Common myeloid progenitor, CD34-positive (primary cell): ENCODE measurements at regions not wholly inside any gene's neighbourhood (a gene's known extent, or its start where the extent isn't known, plus 50 kb on each side); places are given as distances from the start of the nearest gene placed in this dataset.

Experiments
- CTCF ChIA-PET: fragments of 350-600 bp; sonication (Branson Sonifier 250); formaldehyde crosslinking; loops from one replicate; lab custom pipeline; 2021; ENCODE audit warnings: antibody characterized with exemption; lab: Charles Lee
- POLR2A ChIA-PET: fragments of 350-600 bp; sonication (Branson Sonifier 250); formaldehyde crosslinking; loops from one replicate; lab custom pipeline; 2021; ENCODE audit warnings: antibody characterized with exemption; lab: Charles Lee
- DNase-seq, 3 donors: peaks; one replicate each; pipeline versions ENCODE4 v3.0.0 to v3.0.0-alpha.2; 2013
- H3K27ac ChIP-seq, 2 experiments: 1 replicate in 1 of 2; 2 replicates in 1 of 2; pipeline ENCODE4 v1.7.0; 2013; ENCODE audit warnings: inconsistent platforms in 2 of 2, low read length in 2 of 2, mild to moderate bottlenecking in 2 of 2, low read depth in 1 of 2, moderate library complexity in 1 of 2; ENCODE audit not compliant: severe bottlenecking in 2 of 2, insufficient read depth in 1 of 2, poor library complexity in 1 of 2
- H3K27me3 ChIP-seq, 5 experiments: replicated peaks in 2 of 5; 1 replicate in 3 of 5; 2 replicates in 2 of 5; pipeline versions ENCODE4 v1.6.1 to v1.7.0; 2013; ENCODE audit warnings: low read length in 4 of 5, mild to moderate bottlenecking in 2 of 5, moderate library complexity in 2 of 5, inconsistent platforms in 1 of 5; ENCODE audit not compliant: insufficient read depth in 5 of 5, control insufficient read depth in 4 of 5
- H3K36me3 ChIP-seq, 4 experiments: 1 replicate in 2 of 4; 2 replicates in 2 of 4; pipeline versions ENCODE4 v1.6.1 to v1.7.0; 2013; ENCODE audit warnings: low read length in 3 of 4, control low read depth in 1 of 4, mild to moderate bottlenecking in 1 of 4; ENCODE audit not compliant: control insufficient read depth in 4 of 4, insufficient read depth in 4 of 4
- H3K4me1 ChIP-seq, 4 experiments: 1 replicate in 3 of 4; 2 replicates in 1 of 4; pipeline versions ENCODE4 v1.6.1 to v1.7.1; 2013; ENCODE audit warnings: low read length in 3 of 4, mild to moderate bottlenecking in 3 of 4, control low read depth in 1 of 4, inconsistent platforms in 1 of 4, moderate library complexity in 1 of 4; ENCODE audit not compliant: control insufficient read depth in 4 of 4, insufficient read depth in 4 of 4; ENCODE audit errors: control extremely low read depth in 1 of 4
- H3K4me3 ChIP-seq, 7 experiments: 1 replicate in 4 of 7; 2 replicates in 3 of 7; pipeline versions ENCODE4 v1.5.1 to v1.7.0; 2013; ENCODE audit warnings: mild to moderate bottlenecking in 7 of 7, low read length in 6 of 7, moderate library complexity in 6 of 7, inconsistent platforms in 2 of 7, low read depth in 2 of 7, control low read depth in 1 of 7; ENCODE audit not compliant: insufficient read depth in 4 of 7, control insufficient read depth in 1 of 7; ENCODE audit errors: extremely low read depth in 1 of 7
- H3K9me3 ChIP-seq, 5 experiments: 1 replicate in 4 of 5; 2 replicates in 1 of 5; pipeline versions ENCODE4 v1.6.1 to v1.7.1; 2013; ENCODE audit warnings: low read length in 4 of 5, mild to moderate bottlenecking in 2 of 5, inconsistent platforms in 1 of 5, low read depth in 1 of 5, moderate library complexity in 1 of 5; ENCODE audit not compliant: control insufficient read depth in 4 of 5, insufficient read depth in 2 of 5; ENCODE audit errors: control extremely low read depth in 1 of 5
- WGBS: methylation state at CpG from one replicate; pipeline ENCODE4 v1.1.5; 2013; ENCODE audit not compliant: insufficient coverage; 5-methylcytosine and 5-hydroxymethylcytosine counted together

DNA sequence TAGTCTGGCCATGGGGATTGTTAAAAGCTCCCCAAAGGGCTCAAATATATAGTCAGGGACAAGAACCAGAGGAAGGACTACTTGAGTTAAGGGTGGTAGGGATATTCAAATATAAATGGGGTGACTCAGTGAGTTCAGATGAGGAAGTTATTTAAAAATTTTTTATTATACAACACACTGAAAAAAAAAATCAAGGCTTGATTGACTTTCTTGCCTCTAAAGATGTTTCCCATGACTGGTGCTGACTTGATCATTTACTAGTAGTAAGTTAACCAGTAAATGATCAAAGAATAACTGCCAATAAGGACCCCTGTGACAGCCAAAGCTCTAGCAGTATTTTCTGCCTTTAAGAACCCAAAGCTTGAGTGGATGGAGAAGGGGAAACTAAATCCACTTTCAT, 357.6 kb upstream of the NR5A2 start:
- POLR2A ChIA-PET: no interaction called here
- CTCF ChIA-PET: no interaction called here

DNA sequence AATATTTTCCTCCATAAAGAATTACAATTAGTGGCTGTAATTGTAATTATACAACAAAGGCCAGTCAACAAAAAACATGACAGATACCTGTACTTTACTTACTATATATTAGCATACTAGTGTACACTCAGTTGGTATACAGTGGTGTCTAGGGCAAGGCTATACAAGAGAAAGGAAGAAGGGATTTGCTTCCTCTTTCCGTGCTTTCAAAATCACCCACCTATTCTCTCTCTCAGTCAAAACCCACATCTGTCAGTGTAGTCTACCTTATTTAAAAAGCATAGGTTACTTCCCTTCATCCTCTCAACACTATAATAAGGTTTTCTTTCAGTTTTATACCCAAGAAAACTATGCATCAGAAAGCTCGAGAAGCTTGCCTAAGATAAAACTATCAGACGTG, 355.8 kb upstream of the NR5A2 start:
- no peak overlapping the region for H3K27ac ChIP-seq
- H3K4me1 ChIP-seq: no peaks in the 10 kb centered on the region
- no peak overlapping the region for H3K4me3 ChIP-seq
- POLR2A ChIA-PET: no interaction called here
- H3K27me3 ChIP-seq: no peaks in the 10 kb centered on the region
- DNase-seq: no peak
- no CpG with 5 or more reads among the region's 3 CpGs for WGBS
- no peaks in the 10 kb centered on the region for H3K36me3 ChIP-seq
- CTCF ChIA-PET: no interaction called here
- peaks cover 0 to 4% (median 0%) of the 10 kb centered on the region in 5 experiments for H3K9me3 ChIP-seq

More for the DNA sequence above, 357.6 kb upstream of the NR5A2 start:
- H3K9me3 ChIP-seq: peaks cover 0 to 4% (median 0%) of the 10 kb centered on the region in 5 experiments
- H3K27ac ChIP-seq: no peak overlapping the region
- DNase-seq: no peak
- H3K4me3 ChIP-seq: no peak overlapping the region
- no peaks in the 10 kb centered on the region for H3K36me3 ChIP-seq
- no peaks in the 10 kb centered on the region for H3K27me3 ChIP-seq
- H3K4me1 ChIP-seq: no peaks in the 10 kb centered on the region

DNA sequence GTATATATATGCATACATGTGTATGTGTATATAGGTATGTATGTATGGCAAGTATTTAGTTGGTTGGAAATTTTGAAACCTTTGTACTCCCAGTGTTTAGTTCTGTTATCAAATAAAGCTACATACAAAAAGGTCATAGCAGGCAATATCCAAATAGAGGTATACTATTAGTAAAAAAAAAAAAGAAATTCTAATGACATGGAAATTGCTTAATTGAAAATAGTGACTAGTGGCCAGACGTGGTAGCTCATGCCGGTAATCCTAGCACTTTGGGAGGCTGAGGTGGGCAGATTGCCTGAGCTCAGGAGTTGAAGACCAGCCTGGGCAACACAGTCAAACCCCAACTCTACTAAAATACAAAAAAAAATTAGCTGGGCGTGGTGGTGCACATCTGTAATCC, 351.6 kb upstream of the NR5A2 start:
- 100% methylated on average over 2 of the region's 3 CpGs for WGBS
- Histone ChIP-seq H3K9me3 (peaks cover 0 to 4% (median 0%) of the 10 kb centered on the region in 5 experiments), H3K27me3 (no peaks in the 10 kb centered on the region), H3K4me1 (no peaks in the 10 kb centered on the region), H3K36me3 (no peaks in the 10 kb centered on the region), H3K4me3 (no peak overlapping the region), H3K27ac (no peak overlapping the region)
- ChIA-PET CTCF (no interaction called here), POLR2A (no interaction called here)
- no peak for DNase-seq

DNA sequence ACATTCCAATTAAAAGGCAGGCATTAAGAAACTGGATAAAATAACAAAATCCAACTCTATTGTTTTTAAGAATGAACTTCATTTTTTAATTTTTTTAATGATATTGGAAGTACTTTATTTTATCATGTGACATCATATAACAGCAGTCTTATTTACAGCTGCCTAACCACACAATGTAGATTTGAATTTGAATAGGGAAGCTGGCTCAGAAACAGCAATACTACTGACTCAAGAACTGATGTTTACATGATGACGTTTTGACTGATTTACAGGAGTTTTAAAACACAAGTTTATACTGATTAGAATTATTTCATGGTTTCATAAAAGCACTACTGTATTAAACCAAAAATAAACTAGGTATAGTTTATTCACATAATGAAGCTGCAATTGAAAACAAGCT, 348.7 kb upstream of the NR5A2 start:
- CTCF ChIA-PET: interaction anchor here (0.8 to 1.1 kb wide), 2 partner anchors 9 to 579 kb away, joined by 3 read pairs; no protein-coding TSS in a partner anchor

DNA sequence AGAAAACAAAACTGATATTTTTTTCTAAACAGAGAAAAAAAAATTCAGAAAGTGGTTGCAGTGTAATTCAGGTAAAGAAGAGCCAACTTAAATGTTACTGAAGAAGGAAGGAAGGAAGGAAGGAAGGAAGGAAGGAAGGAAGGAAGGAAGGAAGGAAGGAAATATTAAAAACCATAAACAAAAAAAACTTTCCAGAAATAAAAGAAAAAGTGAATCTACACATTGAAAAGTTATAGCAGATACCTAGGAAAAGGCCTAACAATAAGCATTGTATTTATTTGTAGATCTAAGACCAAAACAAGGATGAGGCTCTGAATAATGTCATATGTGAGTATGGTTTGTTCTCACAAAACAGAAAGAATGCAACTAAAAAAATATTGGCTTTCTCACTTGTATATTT, 345.4 kb upstream of the NR5A2 start:
- no peaks in the 10 kb centered on the region for H3K27me3 ChIP-seq
- peaks cover 0 to 3% (median 0%) of the 10 kb centered on the region in 4 experiments for H3K4me1 ChIP-seq
- no peaks in the 10 kb centered on the region for H3K36me3 ChIP-seq
- DNase-seq: no peak
- H3K4me3 ChIP-seq: no peak overlapping the region
- H3K9me3 ChIP-seq: no peaks in the 10 kb centered on the region
- ChIA-PET POLR2A (no interaction called here), CTCF (no interaction called here)
- H3K27ac ChIP-seq: no peak overlapping the region

More for the DNA sequence above, 348.7 kb upstream of the NR5A2 start:
- H3K4me1 ChIP-seq: no peaks in the 10 kb centered on the region
- H3K36me3 ChIP-seq: no peaks in the 10 kb centered on the region
- H3K4me3 ChIP-seq: no peak overlapping the region
- no peaks in the 10 kb centered on the region for H3K9me3 ChIP-seq
- POLR2A ChIA-PET: no interaction called here
- no CpG with 5 or more reads among the region's 1 CpG for whole genome bisulfite sequencing
- no peaks in the 10 kb centered on the region for H3K27me3 ChIP-seq
- peak in 2 of 3 donors; percentile 65 to 78 for DNase-seq
- no peak overlapping the region for H3K27ac ChIP-seq

DNA sequence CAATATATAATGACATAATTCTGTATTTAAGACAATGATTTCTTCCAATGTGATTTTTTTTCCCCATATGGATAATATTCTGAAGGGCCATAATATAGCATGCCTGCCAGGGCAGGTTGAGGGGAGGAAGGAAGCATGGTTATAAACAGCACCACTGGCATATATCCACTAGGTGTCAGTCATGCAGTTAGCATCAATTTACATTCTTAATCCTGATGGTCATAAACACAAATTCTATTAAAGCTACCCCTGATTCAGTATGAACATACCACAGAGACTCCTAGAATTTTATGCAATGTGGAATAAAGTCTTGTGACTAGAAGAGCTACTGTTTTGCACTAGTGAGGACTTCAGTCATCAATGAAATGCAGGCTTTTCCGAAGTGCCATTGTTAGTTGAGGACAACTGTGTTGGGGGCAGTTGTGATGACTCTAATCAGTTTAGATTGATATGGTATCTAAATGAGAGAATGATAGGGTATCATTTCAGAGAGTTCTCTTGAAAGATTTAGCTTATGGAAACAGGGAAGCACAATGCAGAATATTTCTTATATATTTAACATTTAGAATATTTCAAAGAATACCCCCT, 342.7 kb upstream of the NR5A2 start:
- WGBS: 80% methylated on average over 1 of the region's 1 CpG
- H3K4me3 ChIP-seq: no peak overlapping the region
- no peaks in the 10 kb centered on the region for H3K36me3 ChIP-seq
- no peaks in the 10 kb centered on the region for H3K27me3 ChIP-seq
- H3K9me3 ChIP-seq: no peaks in the 10 kb centered on the region
- peaks cover 0 to 16% (median 0%) of the 10 kb centered on the region in 4 experiments for H3K4me1 ChIP-seq
- no peak overlapping the region for H3K27ac ChIP-seq
- ChIA-PET POLR2A (no interaction called here), CTCF (interaction anchor here (0.6 to 3.0 kb wide), 22 partner anchors 9 to 990 kb away, joined by 3 to 32 read pairs (median 3); no protein-coding TSS in a partner anchor)
- peak; percentile 63 to 80 (median 75) for DNase-seq

DNA sequence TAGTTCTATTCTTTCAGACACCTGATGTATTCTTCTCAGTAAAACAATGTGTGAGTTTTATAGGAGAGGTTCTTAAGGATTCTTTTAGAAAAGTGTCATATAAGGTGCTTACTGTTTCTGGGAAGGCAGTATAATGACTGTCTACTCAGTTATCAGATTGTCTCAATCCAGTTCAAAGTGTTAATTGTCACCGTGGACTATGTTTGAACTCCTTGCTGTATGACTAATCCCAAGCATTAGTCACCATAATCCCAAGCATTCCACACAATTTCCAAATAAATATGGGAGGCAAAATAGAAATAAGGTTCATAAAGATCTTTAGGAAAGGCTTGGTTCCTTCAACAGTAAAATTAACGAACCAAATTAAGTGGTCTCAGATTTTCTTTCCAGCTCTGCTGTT, 342.1 kb upstream of the NR5A2 start:
- ChIA-PET CTCF (interaction anchor here (0.6 to 3.0 kb wide), 20 partner anchors 9 to 989 kb away, joined by 3 to 32 read pairs (median 3); no protein-coding TSS in a partner anchor), POLR2A (no interaction called here)
- Histone ChIP-seq H3K4me3 (no peak overlapping the region), H3K27ac (no peak overlapping the region), H3K4me1 (peaks cover 0 to 21% (median 2%) of the 10 kb centered on the region in 4 experiments), H3K36me3 (no peaks in the 10 kb centered on the region), H3K27me3 (no peaks in the 10 kb centered on the region), H3K9me3 (no peaks in the 10 kb centered on the region)
- 100% methylated on average over 1 of the region's 2 CpGs for WGBS
- DNase-seq: no peak
